ENCODE measurements at regions not wholly inside any gene's neighbourhood (a gene's known extent, or its start where the extent isn't known, plus 50 kb on each side); places are given as distances from the start of the nearest gene placed in this dataset.

DNA sequence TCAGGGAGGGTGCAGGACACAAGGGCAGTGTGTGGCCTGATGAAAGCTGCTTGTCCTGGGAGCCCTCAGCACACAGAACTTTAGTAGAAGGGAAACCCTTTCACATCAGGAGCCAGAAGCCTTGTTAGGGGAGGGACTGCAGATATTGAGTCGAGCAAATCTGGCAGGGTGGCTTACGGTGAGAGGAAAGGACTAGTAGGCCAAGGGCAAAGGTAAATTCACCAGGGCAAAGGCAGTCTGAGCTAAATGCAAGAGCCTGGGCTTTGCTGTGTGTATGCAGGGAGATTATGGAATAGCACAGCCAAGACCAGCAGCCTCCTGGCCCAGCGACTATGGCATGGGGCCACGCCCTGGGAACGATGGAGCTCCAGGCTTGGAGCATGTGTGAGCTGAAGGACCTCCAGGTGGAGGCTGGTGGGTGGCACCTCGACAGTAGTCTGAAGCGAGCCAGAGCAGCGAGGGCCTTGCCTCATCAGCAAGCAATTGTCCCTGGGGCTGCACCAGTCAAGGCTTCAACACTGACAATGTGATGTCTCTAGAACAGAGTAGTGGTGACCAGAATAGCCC is 76.1 kb downstream of the CCR1 start:
- H3K9ac ChIP-seq, result no peak overlapping the region
- no peaks in the 10 kb centered on the region for H3K27me3 ChIP-seq (ENCODE audit: insufficient read depth, low read depth)
- TF ChIP-seq, protein P1, sequence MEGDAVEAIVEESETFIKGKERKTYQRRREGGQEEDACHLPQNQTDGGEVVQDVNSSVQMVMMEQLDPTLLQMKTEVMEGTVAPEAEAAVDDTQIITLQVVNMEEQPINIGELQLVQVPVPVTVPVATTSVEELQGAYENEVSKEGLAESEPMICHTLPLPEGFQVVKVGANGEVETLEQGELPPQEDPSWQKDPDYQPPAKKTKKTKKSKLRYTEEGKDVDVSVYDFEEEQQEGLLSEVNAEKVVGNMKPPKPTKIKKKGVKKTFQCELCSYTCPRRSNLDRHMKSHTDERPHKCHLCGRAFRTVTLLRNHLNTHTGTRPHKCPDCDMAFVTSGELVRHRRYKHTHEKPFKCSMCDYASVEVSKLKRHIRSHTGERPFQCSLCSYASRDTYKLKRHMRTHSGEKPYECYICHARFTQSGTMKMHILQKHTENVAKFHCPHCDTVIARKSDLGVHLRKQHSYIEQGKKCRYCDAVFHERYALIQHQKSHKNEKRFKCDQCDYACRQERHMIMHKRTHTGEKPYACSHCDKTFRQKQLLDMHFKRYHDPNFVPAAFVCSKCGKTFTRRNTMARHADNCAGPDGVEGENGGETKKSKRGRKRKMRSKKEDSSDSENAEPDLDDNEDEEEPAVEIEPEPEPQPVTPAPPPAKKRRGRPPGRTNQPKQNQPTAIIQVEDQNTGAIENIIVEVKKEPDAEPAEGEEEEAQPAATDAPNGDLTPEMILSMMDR (conservative IDR thresholded peaks at IDR 0.05; ENCODE audit: low read depth, low read length), result no peak
- H4K20me1 ChIP-seq (ENCODE audit: insufficient read depth), result no peaks in the 10 kb centered on the region
- H3K79me2 ChIP-seq (ENCODE audit: insufficient read depth, low read depth), result no peaks in the 10 kb centered on the region
- H3K4me2 ChIP-seq, result no peak overlapping the region
- H3K27ac ChIP-seq, result no peak overlapping the region
- no peak overlapping the region for H3K4me3 ChIP-seq (IDR thresholded peaks at IDR 0.05; ENCODE audit: insufficient read depth, low read depth, low read length)
- H3K36me3 ChIP-seq (ENCODE audit: insufficient read depth), result no peaks in the 10 kb centered on the region
- no peak overlapping the region for H2AFZ ChIP-seq (ENCODE audit: low read depth)
- no peaks in the 10 kb centered on the region for H3K4me1 ChIP-seq (ENCODE audit: low read depth, poor library complexity, severe bottlenecking)

DNA sequence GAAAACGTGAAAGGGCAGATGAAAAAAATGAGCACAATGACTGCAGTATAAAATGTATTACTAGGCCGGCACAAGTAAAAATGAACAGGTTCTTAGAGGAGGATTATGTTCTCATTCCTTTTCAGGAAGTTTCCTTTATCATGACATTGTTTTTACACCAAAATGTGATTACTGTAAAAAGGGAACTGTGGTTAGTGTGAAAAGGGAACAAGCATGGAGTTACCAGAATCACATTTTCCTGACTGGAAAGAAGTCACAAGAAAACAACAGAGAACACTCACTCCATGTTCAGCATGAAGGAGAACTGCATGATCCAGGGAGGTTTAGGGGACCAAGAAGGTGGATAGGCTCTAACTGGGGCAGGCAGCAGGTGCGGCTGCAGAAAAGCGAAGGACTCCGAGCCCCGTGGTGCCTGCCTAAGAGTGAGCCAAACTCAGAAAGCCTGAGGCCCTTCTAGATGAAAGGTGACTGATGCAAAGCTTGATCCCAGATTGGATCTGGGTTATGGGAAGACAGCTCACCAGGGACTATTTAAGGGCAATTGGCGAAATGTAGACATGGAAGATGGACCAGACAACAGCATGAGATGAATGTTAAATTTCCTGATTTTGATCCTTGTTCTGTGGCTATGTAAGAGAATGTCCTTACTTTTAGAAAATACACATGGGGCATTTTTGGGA is 77.3 kb downstream of the CCR1 start:
- Histone ChIP-seq H3K27me3 (ENCODE audit: insufficient read depth, low read depth) (no peaks in the 10 kb centered on the region), H3K36me3 (ENCODE audit: insufficient read depth) (no peaks in the 10 kb centered on the region), H3K79me2 (ENCODE audit: insufficient read depth, low read depth) (no peaks in the 10 kb centered on the region), H2AFZ (ENCODE audit: low read depth) (no peak overlapping the region), H3K9ac (no peak overlapping the region), H3K4me2 (no peak overlapping the region), H3K4me1 (ENCODE audit: low read depth, poor library complexity, severe bottlenecking) (no peaks in the 10 kb centered on the region), H3K4me3 (IDR thresholded peaks at IDR 0.05; ENCODE audit: insufficient read depth, low read depth, low read length) (no peak overlapping the region), H4K20me1 (ENCODE audit: insufficient read depth) (no peaks in the 10 kb centered on the region), H3K27ac (no peak overlapping the region)
- TF ChIP-seq, protein P1 (conservative IDR thresholded peaks at IDR 0.05; ENCODE audit: low read depth, low read length), result no peak

DNA sequence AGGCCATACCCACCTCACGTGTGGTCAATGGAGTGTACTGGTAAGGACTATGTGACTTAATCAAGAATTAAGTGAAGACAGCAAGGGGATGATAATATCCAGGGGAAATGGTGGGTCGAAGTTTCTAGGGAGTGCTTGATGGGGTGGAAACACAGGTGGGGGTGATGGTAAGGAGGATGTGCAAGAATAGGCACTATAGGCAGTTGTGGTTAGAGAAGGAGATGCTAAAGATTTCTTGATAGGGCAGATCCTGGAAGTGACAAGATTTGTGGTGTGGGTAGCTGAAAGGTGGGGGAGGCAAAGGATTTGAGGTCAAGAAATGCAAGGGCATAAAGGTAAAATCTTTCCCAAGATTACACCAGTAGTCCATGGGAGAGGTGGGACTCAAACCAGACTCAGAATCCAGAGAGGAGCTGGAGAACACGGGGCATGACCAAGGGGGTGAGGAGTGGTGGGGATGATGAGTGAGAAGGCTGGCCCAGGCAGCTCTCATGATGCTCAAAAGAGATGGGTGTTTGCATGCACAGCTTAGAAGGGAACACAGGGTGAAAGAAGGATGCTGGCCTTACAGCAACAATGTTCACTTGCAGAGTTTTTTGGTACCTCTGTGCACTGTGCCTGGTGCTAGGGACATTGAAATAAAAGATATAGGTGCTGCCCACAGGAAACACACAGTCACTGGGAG is 78.4 kb downstream of the CCR1 start:
- Histone ChIP-seq H4K20me1 (ENCODE audit: insufficient read depth) (no peaks in the 10 kb centered on the region), H3K27me3 (ENCODE audit: insufficient read depth, low read depth) (no peaks in the 10 kb centered on the region), H2AFZ (ENCODE audit: low read depth) (no peak overlapping the region), H3K4me2 (no peak overlapping the region), H3K79me2 (ENCODE audit: insufficient read depth, low read depth) (no peaks in the 10 kb centered on the region), H3K4me1 (ENCODE audit: low read depth, poor library complexity, severe bottlenecking) (no peaks in the 10 kb centered on the region), H3K9ac (no peak overlapping the region), H3K36me3 (ENCODE audit: insufficient read depth) (no peaks in the 10 kb centered on the region), H3K27ac (no peak overlapping the region), H3K4me3 (IDR thresholded peaks at IDR 0.05; ENCODE audit: insufficient read depth, low read depth, low read length) (no peak overlapping the region)
- TF ChIP-seq, protein P1 (conservative IDR thresholded peaks at IDR 0.05; ENCODE audit: low read depth, low read length), result no peak

DNA sequence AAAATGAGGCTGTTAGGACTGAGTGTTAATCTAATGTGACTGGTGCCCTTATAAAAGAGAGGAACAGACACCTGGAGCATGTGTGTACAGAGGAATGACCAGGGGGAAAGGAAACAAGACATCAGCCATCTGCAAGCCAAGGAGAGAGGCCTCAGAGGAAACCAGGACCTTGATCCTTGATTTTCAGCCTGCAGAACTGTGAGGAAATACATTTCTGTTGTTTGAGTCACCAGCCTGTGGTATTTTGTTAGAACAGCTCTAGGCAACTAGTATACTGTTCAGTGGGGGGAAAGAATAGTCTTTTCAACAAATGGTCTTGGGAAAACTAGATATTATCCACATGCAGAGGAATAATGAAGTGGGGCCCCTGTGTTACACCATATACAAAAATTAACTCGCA is 80.6 kb downstream of the CCR1 start:
- no peaks in the 10 kb centered on the region for H4K20me1 ChIP-seq (ENCODE audit: insufficient read depth)
- H2AFZ ChIP-seq (ENCODE audit: low read depth), result no peak overlapping the region
- no peaks in the 10 kb centered on the region for H3K79me2 ChIP-seq (ENCODE audit: insufficient read depth, low read depth)
- no peak overlapping the region for H3K27ac ChIP-seq
- no peaks in the 10 kb centered on the region for H3K4me1 ChIP-seq (ENCODE audit: low read depth, poor library complexity, severe bottlenecking)
- no peak overlapping the region for H3K4me3 ChIP-seq (IDR thresholded peaks at IDR 0.05; ENCODE audit: insufficient read depth, low read depth, low read length)
- no peak overlapping the region for H3K4me2 ChIP-seq
- H3K36me3 ChIP-seq (ENCODE audit: insufficient read depth), result no peaks in the 10 kb centered on the region
- no peaks in the 10 kb centered on the region for H3K27me3 ChIP-seq (ENCODE audit: insufficient read depth, low read depth)
- H3K9ac ChIP-seq, result no peak overlapping the region
- TF ChIP-seq, protein P1 (conservative IDR thresholded peaks at IDR 0.05; ENCODE audit: low read depth, low read length), result no peak

All from KMS-11 (cell line).